ENCODE measurements at regions not wholly inside any gene's neighbourhood (a gene's known extent, or its start where the extent isn't known, plus 50 kb on each side); places are given as distances from the start of the nearest gene placed in this dataset.

DNA sequence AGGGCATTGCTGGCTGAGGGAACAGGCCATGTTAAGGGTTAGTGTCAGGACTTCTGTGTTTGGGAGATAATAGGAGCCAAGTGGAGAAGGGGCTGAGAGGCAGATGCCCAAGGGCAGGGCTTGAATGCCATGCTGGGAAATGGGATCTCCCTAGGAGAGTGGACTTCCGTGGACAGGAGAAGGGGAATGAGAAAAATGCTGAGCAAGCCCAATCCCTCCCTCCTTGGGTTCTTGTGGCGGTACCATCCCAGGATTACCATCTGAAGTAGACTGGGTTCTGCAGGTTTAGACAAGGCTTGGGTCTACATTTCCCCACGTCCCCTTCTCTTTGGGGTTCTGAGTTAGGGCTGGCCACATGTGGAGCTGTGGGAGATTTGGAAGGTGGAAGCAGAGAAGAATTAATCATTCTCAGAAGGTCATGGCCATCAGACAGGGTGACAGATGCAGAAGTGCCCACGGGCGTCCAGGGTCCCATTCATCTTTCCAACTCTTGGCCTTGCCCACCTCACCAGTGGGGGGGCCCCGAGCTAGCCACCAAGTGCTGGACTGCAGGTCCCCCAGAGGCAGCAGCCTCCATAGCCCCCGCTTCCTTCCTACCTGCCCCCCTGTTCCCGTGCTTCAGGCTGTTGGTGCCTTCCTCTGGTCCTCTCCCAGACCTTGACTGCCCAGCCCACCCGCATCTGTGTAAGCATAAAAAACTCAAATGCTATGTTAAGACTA is 354.8 kb downstream of the RPS24 start:
- CTCF ChIA-PET = no interaction called here

DNA sequence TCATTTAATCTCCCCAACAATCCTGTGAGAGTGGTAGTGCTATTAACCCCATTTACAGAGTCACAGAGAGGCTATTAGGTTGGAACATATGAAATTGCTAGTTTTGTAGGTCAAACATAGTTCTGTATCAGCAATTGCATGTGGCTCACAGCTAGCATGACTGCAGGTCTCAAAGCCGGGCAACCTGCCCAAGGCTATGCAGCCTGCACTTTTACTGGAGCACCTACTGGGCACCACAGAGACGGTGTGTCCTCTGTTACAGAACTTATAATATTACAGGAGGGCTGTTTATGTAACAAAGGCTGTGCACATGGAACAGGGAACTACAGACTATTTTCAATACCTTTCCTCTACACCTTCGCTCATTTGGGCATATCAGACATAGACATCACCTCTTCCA is 355.8 kb downstream of the RPS24 start:
- DNase-seq (no peak), ATAC-seq (replicated peaks in 1 of 4) (no peak)
- Histone ChIP-seq H3K4me1 (ENCODE audit: control insufficient read depth in 1 of 2, extremely low read depth in 1 of 2, insufficient read depth in 2 of 2, low read length in 2 of 2) (no peaks in the 10 kb centered on the region), H3K36me3 (ENCODE audit: control insufficient read depth in 2 of 2, extremely low read depth in 1 of 2, insufficient read depth in 1 of 2, low read length in 1 of 2) (no peaks in the 10 kb centered on the region), H3K27me3 (replicated peaks in 1 of 2; ENCODE audit: control insufficient read depth in 2 of 2, extremely low read depth in 1 of 2, insufficient read depth in 2 of 2, low read length in 1 of 2) (peaks cover 0 to 24% of the 10 kb centered on the region in 2 experiments), H3K27ac (ENCODE audit: low read length) (no peak overlapping the region), H3K4me3 (ENCODE audit: control insufficient read depth in 1 of 2, extremely low read depth in 1 of 2, low read length in 1 of 2) (no peak overlapping the region), H3K9me3 (no peaks in the 10 kb centered on the region)
- POLR2A ChIA-PET = no interaction called here
- H3K27me3 Mint-ChIP-seq = peaks cover 8 to 13% of the 10 kb centered on the region in 2 donors
- no peaks in the 10 kb centered on the region for H3K36me3 Mint-ChIP-seq
- H3K4me1 Mint-ChIP-seq = no peaks in the 10 kb centered on the region
- no peak overlapping the region for H3K27ac Mint-ChIP-seq
- CTCF ChIA-PET = no interaction called here
- H3K4me3 Mint-ChIP-seq = no peak overlapping the region
- no peaks in the 10 kb centered on the region for H3K9me3 Mint-ChIP-seq
- WGBS (ENCODE audit: insufficient coverage) = 80% methylated on average over 1 of the region's 3 CpGs

More for the DNA sequence above, 354.8 kb downstream of the RPS24 start:
- Mint-ChIP-seq H3K4me3 (no peak overlapping the region), H3K27ac (no peak overlapping the region), H3K27me3 (peaks cover 8 to 13% of the 10 kb centered on the region in 2 donors), H3K9me3 (no peaks in the 10 kb centered on the region), H3K4me1 (no peaks in the 10 kb centered on the region), H3K36me3 (no peaks in the 10 kb centered on the region)
- no peaks in the 10 kb centered on the region for H3K4me1 ChIP-seq (ENCODE audit: control insufficient read depth in 1 of 2, extremely low read depth in 1 of 2, insufficient read depth in 2 of 2, low read length in 2 of 2)
- no peaks in the 10 kb centered on the region for H3K9me3 ChIP-seq
- H3K36me3 ChIP-seq (ENCODE audit: control insufficient read depth in 2 of 2, extremely low read depth in 1 of 2, insufficient read depth in 1 of 2, low read length in 1 of 2) = no peaks in the 10 kb centered on the region
- peaks cover 0 to 24% of the 10 kb centered on the region in 2 experiments for H3K27me3 ChIP-seq (replicated peaks in 1 of 2; ENCODE audit: control insufficient read depth in 2 of 2, extremely low read depth in 1 of 2, insufficient read depth in 2 of 2, low read length in 1 of 2)
- WGBS (ENCODE audit: insufficient coverage) = 86% methylated on average over 6 of the region's 9 CpGs
- DNase-seq (no peak), ATAC-seq (replicated peaks in 1 of 4) (no peak)
- POLR2A ChIA-PET = no interaction called here
- no peak overlapping the region for H3K27ac ChIP-seq (ENCODE audit: low read length)
- H3K4me3 ChIP-seq (ENCODE audit: control insufficient read depth in 1 of 2, extremely low read depth in 1 of 2, low read length in 1 of 2) = no peak overlapping the region

DNA sequence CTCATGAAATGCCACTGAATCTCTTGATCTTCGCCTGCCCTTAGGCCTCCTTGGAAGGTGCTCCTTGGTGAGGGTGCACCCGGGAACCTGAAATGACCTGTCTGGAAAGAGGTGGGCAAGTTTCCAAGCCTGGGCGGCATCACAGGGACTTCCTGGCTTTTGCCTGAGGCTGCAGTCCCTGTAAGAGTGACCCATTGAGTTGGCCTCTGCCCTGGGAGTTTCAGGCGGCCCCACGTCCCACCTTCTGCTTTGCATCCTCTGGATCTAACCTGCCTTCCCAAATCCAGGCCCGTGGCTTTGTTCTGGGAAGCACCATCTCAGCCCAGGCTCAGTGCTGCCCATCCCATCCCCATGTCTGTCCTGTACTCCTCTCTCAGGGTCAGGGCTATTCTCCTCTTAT is 356.4 kb downstream of the RPS24 start:
- no peaks in the 10 kb centered on the region for H3K9me3 Mint-ChIP-seq
- H3K4me3 Mint-ChIP-seq = no peak overlapping the region
- peaks cover 7 to 13% of the 10 kb centered on the region in 2 donors for H3K27me3 Mint-ChIP-seq
- DNase-seq (no peak), ATAC-seq (replicated peaks in 1 of 4) (no peak)
- ChIA-PET CTCF (no interaction called here), POLR2A (no interaction called here)
- no peaks in the 10 kb centered on the region for H3K36me3 Mint-ChIP-seq
- 76% methylated on average over 3 of the region's 6 CpGs for WGBS (ENCODE audit: insufficient coverage)
- no peak overlapping the region for H3K27ac ChIP-seq (ENCODE audit: low read length)
- peaks cover 0 to 24% of the 10 kb centered on the region in 2 experiments for H3K27me3 ChIP-seq (replicated peaks in 1 of 2; ENCODE audit: control insufficient read depth in 2 of 2, extremely low read depth in 1 of 2, insufficient read depth in 2 of 2, low read length in 1 of 2)
- H3K9me3 ChIP-seq = no peaks in the 10 kb centered on the region
- H3K27ac Mint-ChIP-seq = no peak overlapping the region
- no peaks in the 10 kb centered on the region for H3K4me1 Mint-ChIP-seq
- H3K36me3 ChIP-seq (ENCODE audit: control insufficient read depth in 2 of 2, extremely low read depth in 1 of 2, insufficient read depth in 1 of 2, low read length in 1 of 2) = no peaks in the 10 kb centered on the region
- no peaks in the 10 kb centered on the region for H3K4me1 ChIP-seq (ENCODE audit: control insufficient read depth in 1 of 2, extremely low read depth in 1 of 2, insufficient read depth in 2 of 2, low read length in 2 of 2)
- no peak overlapping the region for H3K4me3 ChIP-seq (ENCODE audit: control insufficient read depth in 1 of 2, extremely low read depth in 1 of 2, low read length in 1 of 2)

DNA sequence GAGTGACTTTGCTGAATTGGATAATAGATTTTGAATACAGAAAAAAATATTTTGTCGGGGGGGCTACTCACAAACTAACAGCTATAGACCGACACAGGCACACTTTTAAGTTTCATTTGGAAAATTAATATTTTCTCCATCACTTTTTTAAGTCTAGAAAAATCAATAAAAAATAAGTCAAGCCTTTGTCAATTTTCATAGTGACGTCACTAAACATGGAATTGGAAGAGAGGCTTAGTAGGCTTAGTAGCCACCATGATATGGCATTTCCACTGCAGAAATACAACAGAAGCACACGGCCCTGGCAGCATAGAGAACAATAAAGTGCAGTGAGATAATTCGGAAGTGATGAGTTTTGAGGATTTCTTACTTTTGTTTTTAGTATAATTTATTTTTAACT is 357.2 kb downstream of the RPS24 start:
- no CpG with 5 or more reads among the region's 5 CpGs for WGBS (ENCODE audit: insufficient coverage)

DNA sequence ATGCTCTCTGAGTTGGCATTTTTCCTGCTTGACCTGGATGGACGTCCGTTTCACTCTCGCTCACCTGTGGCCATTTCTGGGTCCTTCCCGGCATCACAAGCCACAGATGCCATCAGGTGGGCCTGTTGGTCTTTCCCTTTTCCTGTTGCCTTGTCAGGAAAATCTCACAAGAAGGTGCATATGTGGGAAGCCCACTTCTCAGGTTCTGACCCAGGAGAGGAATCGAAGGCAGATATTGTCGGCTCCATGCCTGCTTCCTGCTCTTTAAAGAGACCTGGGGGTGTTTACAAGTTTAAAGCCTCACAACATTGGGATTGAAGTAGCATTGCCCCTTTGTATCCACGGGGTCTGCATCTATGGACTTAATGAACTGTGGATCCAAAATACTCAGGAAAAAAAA is 357.9 kb downstream of the RPS24 start:
- H3K27ac Mint-ChIP-seq = no peak overlapping the region
- Histone ChIP-seq H3K4me3 (ENCODE audit: control insufficient read depth in 1 of 2, extremely low read depth in 1 of 2, low read length in 1 of 2) (no peak overlapping the region), H3K36me3 (ENCODE audit: control insufficient read depth in 2 of 2, extremely low read depth in 1 of 2, insufficient read depth in 1 of 2, low read length in 1 of 2) (no peaks in the 10 kb centered on the region), H3K27me3 (replicated peaks in 1 of 2; ENCODE audit: control insufficient read depth in 2 of 2, extremely low read depth in 1 of 2, insufficient read depth in 2 of 2, low read length in 1 of 2) (peaks cover 0 to 24% of the 10 kb centered on the region in 2 experiments), H3K4me1 (ENCODE audit: control insufficient read depth in 1 of 2, extremely low read depth in 1 of 2, insufficient read depth in 2 of 2, low read length in 2 of 2) (no peaks in the 10 kb centered on the region), H3K27ac (ENCODE audit: low read length) (no peak overlapping the region), H3K9me3 (no peaks in the 10 kb centered on the region)
- H3K36me3 Mint-ChIP-seq = no peaks in the 10 kb centered on the region
- no peaks in the 10 kb centered on the region for H3K4me1 Mint-ChIP-seq
- H3K9me3 Mint-ChIP-seq = no peaks in the 10 kb centered on the region
- 96% methylated on average over 6 of the region's 7 CpGs for WGBS (ENCODE audit: insufficient coverage)
- H3K27me3 Mint-ChIP-seq = peaks cover 4 to 13% of the 10 kb centered on the region in 2 donors
- CTCF ChIA-PET = no interaction called here
- ATAC-seq (replicated peaks in 1 of 4) (no peak), DNase-seq (no peak)
- H3K4me3 Mint-ChIP-seq = no peak overlapping the region
- POLR2A ChIA-PET = no interaction called here

More for the DNA sequence above, 357.2 kb downstream of the RPS24 start:
- ATAC-seq (replicated peaks in 1 of 4) = no peak
- peaks cover 4 to 13% of the 10 kb centered on the region in 2 donors for H3K27me3 Mint-ChIP-seq
- ChIA-PET POLR2A (no interaction called here), CTCF (no interaction called here)
- no peaks in the 10 kb centered on the region for H3K9me3 Mint-ChIP-seq
- no peak overlapping the region for H3K27ac Mint-ChIP-seq
- Histone ChIP-seq H3K9me3 (no peaks in the 10 kb centered on the region), H3K27me3 (replicated peaks in 1 of 2; ENCODE audit: control insufficient read depth in 2 of 2, extremely low read depth in 1 of 2, insufficient read depth in 2 of 2, low read length in 1 of 2) (peaks cover 0 to 24% of the 10 kb centered on the region in 2 experiments), H3K4me3 (ENCODE audit: control insufficient read depth in 1 of 2, extremely low read depth in 1 of 2, low read length in 1 of 2) (no peak overlapping the region), H3K27ac (ENCODE audit: low read length) (no peak overlapping the region), H3K4me1 (ENCODE audit: control insufficient read depth in 1 of 2, extremely low read depth in 1 of 2, insufficient read depth in 2 of 2, low read length in 2 of 2) (no peaks in the 10 kb centered on the region), H3K36me3 (ENCODE audit: control insufficient read depth in 2 of 2, extremely low read depth in 1 of 2, insufficient read depth in 1 of 2, low read length in 1 of 2) (no peaks in the 10 kb centered on the region)
- DNase-seq = no peak
- H3K36me3 Mint-ChIP-seq = no peaks in the 10 kb centered on the region
- H3K4me1 Mint-ChIP-seq = no peaks in the 10 kb centered on the region
- no peak overlapping the region for H3K4me3 Mint-ChIP-seq

DNA sequence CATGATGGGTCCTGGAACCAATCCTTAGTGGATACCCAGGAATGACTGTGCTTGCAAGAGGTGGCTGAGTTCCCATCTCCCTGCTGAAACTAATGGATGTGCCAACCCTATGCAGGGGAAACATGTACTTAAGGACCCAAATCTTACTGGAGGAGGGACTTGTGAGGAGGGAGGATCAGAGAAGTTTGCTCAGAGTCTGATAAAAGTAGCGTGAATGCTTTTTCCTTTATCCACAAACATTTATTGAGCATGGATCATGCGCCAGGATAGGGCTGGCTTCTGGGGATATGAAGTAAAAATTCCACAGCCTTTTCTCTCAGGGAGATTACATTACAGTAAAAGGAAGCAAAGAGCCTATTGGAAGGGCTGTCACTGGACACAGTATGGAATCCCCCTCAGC is 358.5 kb downstream of the RPS24 start:
- ATAC-seq (replicated peaks in 1 of 4) (no peak), DNase-seq (no peak)
- Histone ChIP-seq H3K4me1 (ENCODE audit: control insufficient read depth in 1 of 2, extremely low read depth in 1 of 2, insufficient read depth in 2 of 2, low read length in 2 of 2) (no peaks in the 10 kb centered on the region), H3K27me3 (replicated peaks in 1 of 2; ENCODE audit: control insufficient read depth in 2 of 2, extremely low read depth in 1 of 2, insufficient read depth in 2 of 2, low read length in 1 of 2) (peaks cover 0 to 24% of the 10 kb centered on the region in 2 experiments), H3K4me3 (ENCODE audit: control insufficient read depth in 1 of 2, extremely low read depth in 1 of 2, low read length in 1 of 2) (no peak overlapping the region), H3K36me3 (ENCODE audit: control insufficient read depth in 2 of 2, extremely low read depth in 1 of 2, insufficient read depth in 1 of 2, low read length in 1 of 2) (no peaks in the 10 kb centered on the region), H3K9me3 (no peaks in the 10 kb centered on the region), H3K27ac (ENCODE audit: low read length) (no peak overlapping the region)
- POLR2A ChIA-PET = no interaction called here
- Mint-ChIP-seq H3K4me3 (no peak overlapping the region), H3K9me3 (no peaks in the 10 kb centered on the region), H3K27ac (no peak overlapping the region), H3K4me1 (no peaks in the 10 kb centered on the region), H3K36me3 (no peaks in the 10 kb centered on the region), H3K27me3 (peaks cover 4 to 12% of the 10 kb centered on the region in 2 donors)
- no CpG with 5 or more reads among the region's 2 CpGs for WGBS (ENCODE audit: insufficient coverage)
- CTCF ChIA-PET = no interaction called here

DNA sequence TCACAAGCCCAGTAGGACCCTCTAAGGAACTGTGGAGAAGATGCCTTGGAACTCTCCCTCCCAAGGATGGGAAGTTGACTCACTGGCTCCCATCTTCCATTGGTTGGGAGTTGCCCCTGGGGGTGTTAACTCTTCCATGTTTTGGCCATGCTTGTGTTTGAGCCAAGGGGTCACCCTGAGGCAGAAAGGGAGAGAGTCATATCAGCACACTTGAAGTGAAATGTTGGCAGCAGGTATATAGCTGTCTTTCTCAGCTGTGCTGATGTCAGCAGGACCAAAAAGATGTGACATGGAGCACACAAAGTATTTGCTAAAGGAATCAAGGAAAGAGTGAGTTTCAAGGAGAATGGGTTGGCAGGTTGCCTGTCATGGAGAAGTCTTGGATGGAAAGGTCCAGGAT is 359.4 kb downstream of the RPS24 start:
- Histone ChIP-seq H3K9me3 (no peaks in the 10 kb centered on the region), H3K36me3 (ENCODE audit: control insufficient read depth in 2 of 2, extremely low read depth in 1 of 2, insufficient read depth in 1 of 2, low read length in 1 of 2) (no peaks in the 10 kb centered on the region), H3K4me3 (ENCODE audit: control insufficient read depth in 1 of 2, extremely low read depth in 1 of 2, low read length in 1 of 2) (no peak overlapping the region), H3K27me3 (replicated peaks in 1 of 2; ENCODE audit: control insufficient read depth in 2 of 2, extremely low read depth in 1 of 2, insufficient read depth in 2 of 2, low read length in 1 of 2) (peaks cover 0 to 23% of the 10 kb centered on the region in 2 experiments), H3K27ac (ENCODE audit: low read length) (no peak overlapping the region), H3K4me1 (ENCODE audit: control insufficient read depth in 1 of 2, extremely low read depth in 1 of 2, insufficient read depth in 2 of 2, low read length in 2 of 2) (no peaks in the 10 kb centered on the region)
- Mint-ChIP-seq H3K27me3 (peaks cover 2 to 8% of the 10 kb centered on the region in 2 donors), H3K4me3 (no peak overlapping the region), H3K9me3 (no peaks in the 10 kb centered on the region), H3K27ac (no peak overlapping the region), H3K4me1 (no peaks in the 10 kb centered on the region), H3K36me3 (no peaks in the 10 kb centered on the region)
- ATAC-seq (replicated peaks in 1 of 4) (no peak), DNase-seq (no peak)
- ChIA-PET CTCF (no interaction called here), POLR2A (no interaction called here)

All from T-cell (primary cell).